ENCODE measurements at regions not wholly inside any gene's neighbourhood (a gene's known extent, or its start where the extent isn't known, plus 50 kb on each side); places are given as distances from the start of the nearest gene placed in this dataset.

- DNase-seq = no peak
- no peaks in the 10 kb centered on the region for H4K20me1 ChIP-seq (ENCODE audit: insufficient read depth, low read length)
- no peak for TF ChIP-seq SMC3 (IDR thresholded peaks at IDR 0.05; ENCODE audit: low read depth, low read length)
- no peak for TF ChIP-seq ELK1 (IDR thresholded peaks at IDR 0.05; ENCODE audit: borderline replicate concordance, low read depth, low read length)
- no peak for TF ChIP-seq RFX5 (IDR thresholded peaks at IDR 0.05; ENCODE audit: low read depth, low read length)
- TF ChIP-seq NFE2L2 (IDR thresholded peaks at IDR 0.05; ENCODE audit: low read depth, low read length) = no peak
- TF ChIP-seq CTCF (conservative IDR thresholded peaks at IDR 0.05; ENCODE audit: low read depth, low read length) = no peak
- TF ChIP-seq, protein P1, sequence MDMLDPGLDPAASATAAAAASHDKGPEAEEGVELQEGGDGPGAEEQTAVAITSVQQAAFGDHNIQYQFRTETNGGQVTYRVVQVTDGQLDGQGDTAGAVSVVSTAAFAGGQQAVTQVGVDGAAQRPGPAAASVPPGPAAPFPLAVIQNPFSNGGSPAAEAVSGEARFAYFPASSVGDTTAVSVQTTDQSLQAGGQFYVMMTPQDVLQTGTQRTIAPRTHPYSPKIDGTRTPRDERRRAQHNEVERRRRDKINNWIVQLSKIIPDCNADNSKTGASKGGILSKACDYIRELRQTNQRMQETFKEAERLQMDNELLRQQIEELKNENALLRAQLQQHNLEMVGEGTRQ (IDR thresholded peaks at IDR 0.05; ENCODE audit: low read depth, low read length) = no peak
- TF ChIP-seq CHD1 (IDR thresholded peaks at IDR 0.05; ENCODE audit: low read depth, low read length) = no peak
- TF ChIP-seq RCOR1 (IDR thresholded peaks at IDR 0.05; ENCODE audit: insufficient replicate concordance, low read length) = no peak
- no peak for ATAC-seq (ENCODE audit: low read depth)
- no peak overlapping the region for H2AFZ ChIP-seq (replicated peaks; ENCODE audit: low read length, poor library complexity)
- no peak overlapping the region for H2BK20ac ChIP-seq (ENCODE audit: low read depth, low read length)
- H4K5ac ChIP-seq (ENCODE audit: low read depth, low read length) = no peak overlapping the region
- WGBS, 2 experiments (ENCODE audit: extremely low coverage in 2 of 2, insufficient read length in 1 of 2) = no CpG with 5 or more reads among the region's 1 CpG
- intact Hi-C loops (cut with micrococcal nuclease) = no loop called here
- H3K56ac ChIP-seq (ENCODE audit: extremely low read depth, insufficient read depth, low read length) = no peak overlapping the region
- no peak overlapping the region for H2BK5ac ChIP-seq (ENCODE audit: low read depth, low read length, poor library complexity, severe bottlenecking)
- no peak overlapping the region for H4K91ac ChIP-seq (ENCODE audit: insufficient read depth, low read depth, low read length)
- no peak overlapping the region for H2AK9ac ChIP-seq (replicated peaks; ENCODE audit: low read depth, low read length, poor library complexity)
- H3K4me2 ChIP-seq (ENCODE audit: low read depth, low read length) = no peak overlapping the region
- H3K79me1 ChIP-seq (ENCODE audit: low read depth in 1 of 2, low read length in 2 of 2) = no peaks in the 10 kb centered on the region
- no peak overlapping the region for H3K18ac ChIP-seq (ENCODE audit: low read depth, low read length)
- no peak overlapping the region for H3K23ac ChIP-seq (ENCODE audit: low read depth, low read length)
- H3K9me3 ChIP-seq (ENCODE audit: control insufficient read depth, insufficient read depth, low read length) = no peaks in the 10 kb centered on the region
- no peak overlapping the region for H3K14ac ChIP-seq (replicated peaks; ENCODE audit: low read depth, low read length)
- no peak overlapping the region for H3K27ac ChIP-seq (ENCODE audit: insufficient read depth, low read length)
- no peak overlapping the region for H2AK5ac ChIP-seq (ENCODE audit: low read depth, low read length)
- no peaks in the 10 kb centered on the region for H3K27me3 ChIP-seq (ENCODE audit: control insufficient read depth, insufficient read depth, low read length)
- CTCF ChIA-PET = interaction anchor here (1.2 kb wide), 1 partner anchor 46 kb away, joined by 4 read pairs; no protein-coding TSS in a partner anchor
- no peak overlapping the region for H2BK120ac ChIP-seq (ENCODE audit: low read depth, low read length)
- no peak overlapping the region for H3K4me3 ChIP-seq (ENCODE audit: insufficient read depth, low read depth, low read length)
- H3K9ac ChIP-seq (ENCODE audit: low read depth, low read length) = no peak overlapping the region
- no peak overlapping the region for H4K8ac ChIP-seq (ENCODE audit: low read depth in 2 of 2, low read length in 2 of 2)
- dilution Hi-C loops (cut with HindIII; ENCODE audit: low sequenced_read_pairs, unreplicated experiment) = no loop called here
- in situ Hi-C loops (cut with MboI; ENCODE audit: low sequenced_read_pairs) = no loop called here
- no peaks in the 10 kb centered on the region for H3K36me3 ChIP-seq (ENCODE audit: control insufficient read depth, insufficient read depth, low read length)
- H2BK15ac ChIP-seq (ENCODE audit: low read depth, low read length) = no peak overlapping the region
- no peaks in the 10 kb centered on the region for H3K9me1 ChIP-seq (ENCODE audit: insufficient read depth, low read length)
- no peak overlapping the region for H3K4ac ChIP-seq (ENCODE audit: low read depth, low read length)
- H3K4me1 ChIP-seq (ENCODE audit: control insufficient read depth, insufficient read depth, low read length) = no peaks in the 10 kb centered on the region
- POLR2A ChIA-PET (ENCODE audit: unreplicated experiment) = no interaction called here
- BruUV-seq (replicated peaks) = no TSS peak
Measured at GRCh38 chr4:111945014-111945413, 200.2 kb upstream of the FAM241A start.

Measured in IMR-90 (cell line).